ENCODE measurements at regions not wholly inside any gene's neighbourhood (a gene's known extent, or its start where the extent isn't known, plus 50 kb on each side); places are given as distances from the start of the nearest gene placed in this dataset.

DNA sequence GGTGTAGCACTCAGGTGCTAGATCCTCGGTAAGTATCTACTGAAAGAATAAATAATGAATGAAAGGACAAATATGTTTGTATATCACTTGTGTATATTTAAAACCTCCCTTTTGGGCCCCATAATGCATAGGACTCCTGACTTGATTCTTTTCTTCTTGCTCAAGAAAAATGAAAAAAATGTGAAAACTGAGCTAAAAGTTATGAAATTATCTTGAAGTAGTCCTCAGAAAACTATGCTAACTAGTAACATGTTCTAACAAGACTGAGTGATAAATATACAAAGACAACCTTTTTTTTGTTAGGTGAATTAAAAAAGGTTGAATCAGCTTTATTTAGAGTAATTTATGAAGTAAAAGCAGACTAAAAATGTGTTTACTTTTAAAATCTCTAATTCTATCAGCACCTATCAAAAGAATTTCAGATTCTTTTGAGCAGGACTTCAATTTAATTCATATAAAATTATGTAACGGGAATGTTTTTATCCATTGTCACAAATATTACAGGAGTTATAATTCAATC lies 247.8 kb upstream of the JAG1 start:
- no peak for DNase-seq (ENCODE audit: low read depth in 2 of 2)

DNA sequence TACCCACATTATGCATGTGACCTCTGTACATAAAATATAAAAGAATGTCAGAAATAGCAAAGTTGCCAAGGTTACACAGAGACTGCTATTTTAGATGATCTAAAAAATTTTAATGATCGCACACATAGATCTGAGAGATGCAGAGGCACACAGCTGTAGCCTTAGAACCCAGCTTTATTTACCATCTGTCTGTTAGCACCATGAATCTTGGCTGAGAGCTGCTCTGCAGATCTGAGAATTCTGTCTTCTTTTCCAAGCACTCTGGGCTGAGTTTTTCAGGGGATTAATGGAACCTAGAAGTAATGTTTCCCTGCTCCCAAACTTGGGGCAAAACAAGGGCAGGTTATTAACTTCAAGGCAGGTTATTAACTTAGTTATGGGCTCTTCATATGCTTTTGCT lies 248.7 kb upstream of the JAG1 start:
- no peak for DNase-seq (ENCODE audit: low read depth in 2 of 2)

DNA sequence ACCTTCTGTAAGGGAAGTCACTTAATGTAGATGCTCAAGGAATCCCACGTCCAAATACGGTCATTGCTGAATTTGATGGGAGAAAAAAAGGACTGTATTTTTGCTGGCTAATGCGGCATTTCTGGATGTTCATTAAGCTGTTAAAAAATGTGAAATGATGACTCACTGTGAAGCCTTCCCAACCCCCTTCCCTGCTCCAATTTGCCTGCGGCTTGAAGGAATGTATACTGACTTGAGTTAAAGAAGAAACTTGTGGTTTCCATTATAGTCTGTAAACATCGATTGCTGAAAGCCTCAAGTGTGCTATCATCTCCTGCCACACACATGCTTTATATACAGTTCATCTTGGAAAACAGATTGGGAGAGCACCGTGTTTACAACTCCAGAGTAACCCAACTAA lies 249.1 kb upstream of the JAG1 start:
- DNase-seq (ENCODE audit: low read depth in 2 of 2): no peak

DNA sequence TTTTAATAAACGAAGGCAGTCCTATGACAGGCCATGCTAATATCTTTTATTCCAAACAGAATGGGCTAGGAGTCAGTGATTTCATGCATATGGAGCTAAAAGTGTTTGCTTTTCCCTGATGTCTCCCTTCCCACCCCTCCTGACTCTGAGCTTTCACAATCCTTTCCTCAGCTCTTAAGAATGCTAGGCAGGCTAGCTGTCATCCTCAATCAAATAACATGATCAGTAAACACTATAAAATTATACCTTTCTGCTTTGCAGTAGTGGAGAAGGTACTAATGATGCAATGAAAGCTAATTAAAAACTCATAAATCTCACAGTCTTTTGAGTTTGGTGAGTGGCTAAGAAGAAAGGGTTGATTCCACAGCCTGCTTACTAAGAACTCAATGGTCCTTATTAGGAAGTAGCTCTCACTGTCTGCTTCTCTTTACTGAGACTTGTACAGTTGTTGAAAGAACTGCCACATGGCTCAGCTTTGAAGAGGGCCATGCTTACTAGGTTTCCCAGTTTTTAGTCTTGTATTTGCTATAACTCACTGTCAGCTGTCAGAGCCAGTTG lies 250.9 kb upstream of the JAG1 start:
- no peak for DNase-seq (ENCODE audit: low read depth in 2 of 2)

DNA sequence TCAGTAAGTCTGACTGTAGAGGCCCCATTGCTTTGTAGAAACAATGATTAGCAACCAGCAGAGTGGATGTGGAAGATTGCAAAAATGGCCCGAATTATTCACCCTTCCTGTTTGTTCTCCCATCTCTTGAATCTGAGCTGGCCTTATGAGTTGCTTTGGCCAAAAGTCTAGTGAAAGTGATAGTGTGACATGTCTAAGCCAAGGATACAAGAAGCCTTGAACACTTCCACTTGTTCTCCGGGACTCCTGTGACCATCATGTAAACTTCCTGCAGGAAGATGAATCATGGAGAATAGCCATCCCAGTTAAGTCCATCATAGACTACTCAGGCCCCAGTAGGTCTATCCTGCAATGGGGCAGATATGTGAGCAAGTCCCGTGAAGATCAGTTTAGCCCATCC lies 252.0 kb upstream of the JAG1 start:
- DNase-seq (ENCODE audit: low read depth in 2 of 2): no peak

DNA sequence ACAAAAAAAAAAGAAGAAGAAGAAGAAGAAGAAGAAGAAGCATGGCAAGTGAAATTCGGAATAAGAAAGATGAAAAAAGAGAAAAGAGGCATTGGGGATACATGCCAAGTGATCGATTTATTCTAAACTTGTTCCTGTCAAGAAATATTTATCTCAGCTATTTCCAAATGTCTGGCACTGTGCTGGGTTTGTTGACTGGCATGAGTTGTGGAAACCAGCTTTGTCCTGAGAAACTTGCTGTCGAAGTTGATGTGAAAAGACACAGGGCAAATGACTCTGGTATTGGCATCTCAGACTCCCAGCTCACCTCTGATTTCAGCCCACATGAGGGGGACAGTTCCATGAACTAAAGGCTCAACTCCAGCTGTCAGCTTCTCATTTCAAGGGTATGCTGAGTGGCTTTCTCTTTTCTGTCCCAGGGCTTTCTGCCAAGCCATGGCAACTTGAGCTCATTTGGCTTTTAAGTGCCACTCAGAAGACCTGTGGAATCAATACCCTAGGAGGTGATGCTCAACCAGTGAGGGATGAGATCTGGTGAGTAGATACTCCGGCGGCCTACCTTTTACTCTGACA lies 253.3 kb upstream of the JAG1 start:
- no peak for DNase-seq (ENCODE audit: low read depth in 2 of 2)

DNA sequence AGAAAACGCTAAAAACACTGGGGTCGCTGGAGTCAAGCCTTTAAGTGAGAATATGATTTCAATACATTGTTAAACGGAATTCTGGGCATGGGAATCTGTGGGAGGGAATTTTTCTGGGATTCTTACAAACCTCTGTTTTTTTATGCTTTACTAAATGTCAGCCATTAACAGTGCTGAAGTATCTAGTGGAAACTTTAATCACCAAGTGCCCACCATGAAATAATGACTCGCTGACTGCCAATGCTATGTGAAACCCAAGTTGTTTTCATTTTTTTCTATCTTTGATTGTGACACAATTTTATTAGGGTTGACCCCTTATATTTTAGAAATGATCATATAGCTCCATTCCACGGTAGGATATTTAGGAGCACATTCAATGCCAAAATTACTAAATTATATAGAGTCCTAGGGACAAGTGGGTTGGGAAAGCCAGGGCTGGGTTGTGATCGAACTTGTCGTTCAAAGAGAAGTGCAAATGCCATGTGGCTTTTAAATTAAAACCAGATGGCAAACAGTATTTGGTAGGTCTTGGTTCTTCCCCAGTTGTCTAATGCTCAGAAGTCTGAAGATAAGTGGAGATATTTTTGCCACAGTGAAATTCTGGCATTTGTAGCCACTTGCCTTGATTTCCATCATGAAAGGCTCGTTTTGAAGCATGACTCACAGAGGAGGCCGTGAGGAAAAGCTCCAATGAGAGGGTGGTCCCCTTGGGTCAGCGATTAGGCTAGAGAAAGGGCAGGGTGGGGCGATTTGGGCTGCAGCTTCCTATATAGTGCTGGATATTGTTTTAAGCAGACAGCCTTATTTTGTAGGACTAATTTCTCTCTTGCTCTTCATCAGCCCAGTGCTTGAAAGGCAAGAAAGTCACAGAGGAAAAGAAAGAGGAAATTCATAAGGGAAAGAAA lies 254.4 kb upstream of the JAG1 start:
- DNase-seq (ENCODE audit: low read depth in 2 of 2): no peak

DNA sequence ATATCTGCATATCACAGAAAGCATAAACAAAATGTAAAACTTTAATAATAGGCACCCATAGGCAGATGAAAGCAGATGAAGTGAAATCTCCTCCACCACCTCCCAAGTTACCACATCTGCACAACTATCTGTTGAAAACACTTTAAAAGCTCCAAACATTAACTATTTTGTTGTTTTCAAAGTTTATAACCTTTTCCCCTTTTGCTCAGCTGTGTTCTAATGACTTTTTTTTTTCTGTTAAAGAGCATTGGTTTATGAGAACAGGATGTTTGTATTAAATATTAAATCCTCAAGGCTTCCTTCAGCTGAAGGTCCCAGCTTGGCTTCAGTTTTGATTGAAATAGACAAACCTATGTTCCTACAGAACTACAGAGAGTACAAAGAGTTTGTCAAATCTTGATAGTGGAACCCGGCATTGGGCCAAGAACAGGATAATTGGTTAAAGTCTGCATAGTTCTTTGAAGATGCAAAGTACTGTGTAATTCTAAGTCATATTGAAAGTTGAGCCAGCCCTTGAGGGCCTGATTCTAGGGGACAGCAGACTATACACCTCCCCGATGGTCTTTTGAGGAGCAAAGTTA lies 255.1 kb upstream of the JAG1 start:
- DNase-seq (ENCODE audit: low read depth in 2 of 2): no peak

DNA sequence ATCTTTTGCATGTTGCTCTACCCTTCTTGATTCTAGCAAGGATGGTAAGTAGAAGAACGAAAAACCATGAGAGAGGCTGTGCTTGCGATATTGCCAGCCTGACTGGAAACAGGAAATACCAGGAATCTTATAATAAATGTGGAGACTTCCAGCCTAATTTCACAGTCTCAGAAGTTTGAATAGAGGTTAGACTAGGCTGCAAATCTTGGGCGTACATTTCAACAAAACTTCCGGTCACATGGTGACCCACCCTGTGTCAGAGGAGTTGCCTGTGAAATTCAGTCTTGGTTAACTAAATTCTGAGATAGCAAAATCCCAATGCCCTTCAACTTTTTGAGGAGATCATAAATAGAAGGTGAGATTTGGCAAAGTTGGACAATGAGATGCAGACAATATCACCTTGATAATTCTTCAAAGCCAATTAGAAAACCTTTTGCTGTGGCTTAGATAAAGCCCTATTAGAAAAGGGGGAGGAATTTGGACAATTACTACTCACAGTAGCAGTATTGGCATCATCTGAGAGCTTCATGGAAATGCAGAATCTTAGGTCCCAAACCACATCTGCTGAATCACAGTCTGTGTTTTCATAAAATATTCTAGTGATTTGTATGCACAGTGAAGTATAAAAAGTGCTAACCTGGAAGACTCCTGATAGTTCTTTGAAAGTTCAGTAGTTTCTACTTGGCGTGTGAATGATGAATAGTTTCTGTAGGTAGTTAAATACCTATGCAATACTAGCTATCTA lies 262.0 kb upstream of the JAG1 start:
- no peak for DNase-seq (ENCODE audit: low read depth in 2 of 2)

DNA sequence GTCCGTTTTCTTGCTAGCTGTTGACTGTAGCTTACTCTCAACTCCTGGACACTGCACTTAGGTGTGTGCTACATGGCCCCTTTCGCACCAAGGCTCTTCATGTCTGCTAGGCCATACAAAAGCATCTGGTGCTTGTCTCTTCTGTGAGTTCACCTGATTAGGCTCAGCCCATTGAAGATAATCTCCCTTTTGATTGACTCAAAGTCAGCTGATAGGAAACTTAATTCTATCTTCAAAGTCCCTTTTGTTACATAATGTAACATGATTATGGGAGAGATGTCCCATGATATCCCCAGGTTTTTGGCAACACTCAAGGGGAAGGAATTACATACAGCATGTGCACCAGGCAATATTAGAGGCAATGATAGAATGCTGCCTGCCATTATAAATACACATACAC lies 263.0 kb upstream of the JAG1 start:
- no peak for DNase-seq (ENCODE audit: low read depth in 2 of 2)

DNA sequence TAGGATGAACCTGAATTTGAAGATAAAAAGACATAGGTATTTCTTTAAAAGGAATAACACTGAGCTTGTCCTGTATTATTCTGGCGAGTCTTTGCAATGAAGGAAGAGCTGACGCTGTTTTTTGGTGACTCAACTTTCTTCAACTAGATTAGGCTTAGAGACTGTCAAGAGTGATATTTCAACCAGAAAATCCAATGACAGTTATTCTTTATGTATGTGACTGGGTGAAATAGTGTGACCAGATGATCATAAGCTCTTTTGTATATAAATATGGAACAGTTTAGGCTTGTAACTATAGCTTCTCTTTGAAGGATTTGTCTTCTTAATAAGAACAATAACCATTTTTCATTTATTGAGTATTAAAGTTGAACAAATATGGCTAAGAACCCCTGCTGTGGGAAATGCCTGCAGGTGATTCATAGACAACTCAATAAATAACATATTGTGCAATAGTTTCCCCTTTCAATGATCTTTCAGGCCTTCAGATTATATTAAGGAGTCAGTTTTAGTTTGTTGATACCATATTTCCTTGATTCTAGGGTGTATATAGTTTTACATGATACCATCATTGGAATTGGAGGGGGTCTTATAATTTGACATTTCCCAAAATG lies 265.6 kb upstream of the JAG1 start:
- no peak for DNase-seq (ENCODE audit: low read depth in 2 of 2)

DNA sequence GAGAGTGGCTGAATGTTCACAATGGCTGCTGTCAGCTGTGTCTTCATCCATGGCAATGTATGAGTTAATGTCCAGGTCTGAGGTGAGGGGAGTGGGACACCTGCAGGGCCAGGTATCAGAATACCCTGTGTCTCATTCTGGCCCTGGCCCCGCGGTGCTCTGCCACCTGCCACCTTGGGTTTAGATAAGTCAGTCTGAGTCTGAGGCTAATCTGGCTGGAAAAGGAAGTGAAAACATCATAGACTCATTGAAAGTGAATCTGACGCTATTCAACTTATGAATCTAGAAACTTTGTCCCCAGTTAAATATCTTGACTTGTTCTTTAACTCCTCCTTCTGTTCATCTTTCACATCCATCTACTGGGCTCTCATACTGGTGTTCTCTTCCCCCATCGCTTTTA lies 267.1 kb upstream of the JAG1 start:
- no peak for DNase-seq (ENCODE audit: low read depth in 2 of 2)

DNA sequence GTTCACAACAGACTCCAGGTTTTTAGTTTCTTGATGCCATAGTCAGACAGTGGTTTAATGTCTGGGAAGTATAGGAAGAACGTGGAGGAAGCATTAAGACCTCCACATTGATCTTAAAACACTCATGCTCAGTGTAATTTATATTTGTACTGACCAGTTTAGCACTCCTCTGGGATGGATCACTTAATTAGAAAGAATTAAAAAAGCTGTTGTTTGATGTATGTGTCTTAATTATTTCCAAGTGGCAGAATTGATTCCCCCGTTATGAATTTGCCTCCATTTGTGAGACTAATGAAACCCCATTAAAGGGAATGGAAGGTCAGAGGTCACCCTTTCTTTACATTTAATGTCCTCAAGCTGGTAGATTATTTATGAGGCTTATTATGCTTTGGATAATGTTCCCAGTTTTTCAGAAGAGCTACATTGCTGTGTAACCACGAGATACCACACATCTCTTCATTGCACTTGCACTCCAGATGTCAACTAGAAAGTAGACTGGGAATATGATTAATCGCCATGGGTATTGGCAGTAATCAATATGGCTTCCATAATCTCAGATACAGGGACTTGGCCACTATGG lies 270.0 kb upstream of the JAG1 start:
- no peak for DNase-seq (ENCODE audit: low read depth in 2 of 2)

DNA sequence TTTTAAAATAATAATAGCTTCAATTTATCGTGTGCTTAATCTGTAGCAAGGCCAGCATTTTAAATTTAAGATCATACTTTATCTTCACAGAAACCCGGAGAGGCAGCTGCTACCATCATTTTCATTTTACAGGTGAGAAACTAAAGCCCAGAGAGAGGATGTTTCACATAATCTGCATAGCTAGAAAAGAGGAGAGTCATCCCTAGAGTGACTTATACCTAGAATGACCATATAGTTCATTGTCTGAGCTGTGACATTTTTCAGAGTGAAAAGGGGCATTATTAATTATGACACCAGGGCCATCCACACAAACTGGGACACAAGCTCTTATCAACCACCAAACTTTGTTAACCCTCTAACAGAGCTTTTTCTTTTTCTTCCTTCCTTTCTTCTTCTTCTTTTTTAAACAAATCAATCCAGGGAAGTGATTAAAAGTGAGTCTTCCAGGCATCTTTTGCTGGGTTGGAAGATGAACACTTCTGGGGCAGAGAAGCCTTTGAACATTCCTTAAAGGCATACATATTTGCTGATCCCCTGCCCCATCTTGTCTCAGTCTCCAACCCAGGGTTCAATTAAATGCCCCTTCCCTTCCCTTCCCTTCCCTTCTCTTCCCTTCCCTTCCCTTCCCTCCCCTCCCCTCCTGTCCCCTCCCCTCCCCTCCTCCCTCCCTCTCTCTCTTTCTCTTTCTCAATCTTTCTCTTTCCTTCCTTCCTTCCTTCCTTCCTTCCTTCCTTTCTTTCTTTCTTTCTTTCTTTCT lies 272.5 kb upstream of the JAG1 start:
- DNase-seq (ENCODE audit: low read depth in 2 of 2): no peak

DNA sequence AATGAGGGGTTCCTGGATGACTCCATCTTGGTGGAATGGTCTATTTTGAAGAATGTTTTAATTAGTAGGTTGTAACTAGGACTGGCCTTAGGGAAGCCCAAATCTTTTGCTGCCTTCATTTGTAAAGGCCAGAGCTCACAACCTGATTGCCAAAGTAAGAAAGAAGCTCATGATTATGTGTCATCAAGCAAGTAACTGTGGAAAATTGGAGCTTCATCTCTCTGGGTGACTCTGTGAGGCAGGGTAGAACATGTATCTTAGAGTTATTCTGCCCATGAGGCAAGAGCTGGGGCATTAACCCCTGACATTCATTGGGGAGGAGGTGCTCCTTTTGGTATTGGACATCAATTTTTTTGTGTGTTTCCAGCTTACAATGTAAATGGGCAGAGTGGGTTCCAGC lies 273.9 kb upstream of the JAG1 start:
- DNase-seq (ENCODE audit: low read depth in 2 of 2): no peak

DNA sequence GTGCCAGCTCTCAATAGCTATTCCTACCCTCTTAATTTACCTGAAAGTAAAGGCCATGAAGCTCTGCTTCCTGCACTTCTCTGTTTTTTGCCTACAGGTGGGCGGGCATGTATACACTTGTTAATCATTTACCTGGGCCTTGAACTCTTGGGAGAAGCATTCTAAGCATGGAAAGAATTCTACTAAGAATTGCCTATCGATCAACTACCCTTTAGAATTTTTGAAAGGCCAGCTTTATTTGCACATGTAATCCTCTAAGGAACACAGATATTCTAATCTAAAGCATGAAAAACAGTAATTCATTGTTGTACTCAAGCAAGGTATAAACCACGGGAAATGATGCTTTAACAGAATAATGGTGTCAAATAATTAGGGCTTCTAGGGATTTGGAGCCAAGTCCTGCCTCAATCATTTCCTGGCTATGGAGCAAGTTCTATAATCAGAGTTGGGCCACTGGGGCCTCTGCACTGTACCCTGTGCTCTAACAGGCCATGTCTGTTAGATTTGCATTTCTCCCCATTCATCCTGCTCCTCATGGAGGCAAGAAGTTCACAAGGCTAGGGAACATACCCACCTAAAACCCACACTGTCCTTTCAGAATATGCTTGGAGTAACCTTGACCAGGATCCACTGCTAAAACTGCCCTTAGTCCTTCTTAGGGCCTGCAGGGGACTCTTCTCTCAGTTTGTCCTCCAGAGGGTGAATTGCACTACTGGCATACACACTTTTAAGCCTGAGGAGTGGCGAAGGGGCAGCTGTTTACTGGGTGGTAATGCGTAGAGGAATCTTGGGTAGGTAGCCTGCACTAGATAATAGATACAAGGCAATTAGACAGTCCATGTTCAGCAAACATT lies 276.4 kb upstream of the JAG1 start:
- DNase-seq (ENCODE audit: low read depth in 2 of 2): no peak

DNA sequence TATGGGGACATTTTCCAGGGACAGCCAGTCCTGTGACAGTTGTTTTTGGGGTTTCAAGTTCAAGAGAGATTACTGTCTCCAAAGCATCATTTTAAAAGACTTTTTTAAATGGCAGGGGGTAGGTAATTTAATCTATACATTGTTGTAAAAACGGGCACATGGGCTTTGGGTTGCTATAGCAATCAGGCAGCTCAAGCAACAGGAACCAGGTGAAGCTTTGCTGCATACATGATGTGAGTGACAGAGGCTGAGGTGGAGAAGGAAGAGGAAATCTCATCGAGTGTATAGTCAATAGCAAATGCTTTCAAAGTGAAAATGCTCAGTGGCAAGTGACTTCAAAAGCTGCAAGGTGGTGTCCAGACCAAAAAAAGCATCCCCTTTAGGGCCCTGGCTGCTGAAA lies 277.4 kb upstream of the JAG1 start:
- DNase-seq (ENCODE audit: low read depth in 2 of 2): no peak

DNA sequence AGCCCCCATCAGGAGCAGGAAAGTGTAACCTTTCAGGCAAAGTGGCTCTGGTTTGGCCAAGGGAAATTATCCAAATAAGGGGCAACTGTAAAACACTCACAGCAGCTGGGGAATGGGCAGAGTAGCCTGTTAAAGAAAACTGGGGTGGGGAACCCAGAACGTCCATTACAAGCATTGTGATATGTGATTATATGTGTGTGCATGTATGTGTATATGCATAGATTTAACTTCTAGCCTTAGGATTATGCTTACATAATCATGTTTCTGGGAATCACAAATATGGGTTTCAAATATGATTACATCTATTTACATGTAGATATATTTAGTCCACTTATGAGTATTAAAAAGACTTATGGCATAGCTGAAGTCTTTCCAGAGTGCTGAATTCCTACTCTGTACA lies 278.1 kb upstream of the JAG1 start:
- DNase-seq (ENCODE audit: low read depth in 2 of 2): no peak

DNA sequence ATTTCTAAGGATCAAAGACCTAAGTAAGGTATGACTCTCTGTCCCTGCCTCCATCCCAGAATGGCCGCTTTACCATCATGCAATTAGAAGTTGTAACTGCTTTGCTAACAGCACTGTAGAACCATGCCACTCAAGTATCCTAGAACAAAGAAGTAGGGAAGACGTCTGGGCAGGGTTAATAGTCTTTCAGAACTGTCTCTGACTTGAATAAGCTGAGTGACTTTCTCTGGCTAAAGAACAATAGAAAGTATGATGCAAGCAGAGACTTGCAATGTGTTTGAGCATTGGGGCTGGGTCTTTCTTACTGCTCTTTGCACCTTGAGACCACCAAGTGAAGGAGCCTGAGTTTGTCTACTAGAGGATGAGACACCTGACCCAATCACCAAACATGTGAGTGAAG lies 279.6 kb upstream of the JAG1 start:
- DNase-seq (ENCODE audit: low read depth in 2 of 2): no peak
